Lung (tissue), 11 donors: ENCODE measurements at regions not wholly inside any gene's neighbourhood (a gene's known extent, or its start where the extent isn't known, plus 50 kb on each side); places are given as distances from the start of the nearest gene placed in this dataset.

Experiments used
- ATAC-seq: fragments of 200-7000 bp; cut with Tn5 transposase; one replicate; pipeline ENCODE4 v1.9.1; 2020; ENCODE audit warnings: moderate number of reproducible peaks; ENCODE audit not compliant: insufficient read depth, low FRiP score
- DNase-seq, 3 donors: peaks; one replicate each; pipeline ENCODE4 v3.0.0-alpha.2; 2013 to 2017
- H3K27ac ChIP-seq, 2 donors: one replicate each; pipeline ENCODE4 v1.5.1; 2013; ENCODE audit warnings: mild to moderate bottlenecking in 2 of 2, moderate library complexity in 2 of 2, control low read depth in 1 of 2, inconsistent platforms in 1 of 2, low read depth in 1 of 2, low read length in 1 of 2
- H3K27me3 ChIP-seq, 3 donors: one replicate each; pipeline ENCODE4 v1.5.1; 2013; ENCODE audit warnings: low read length in 2 of 3; ENCODE audit not compliant: control insufficient read depth in 3 of 3, insufficient read depth in 3 of 3
- H3K36me3 ChIP-seq, 4 donors: one replicate each; pipeline ENCODE4 v1.5.1; 2013; ENCODE audit warnings: low read length in 4 of 4, mild to moderate bottlenecking in 1 of 4, moderate library complexity in 1 of 4; ENCODE audit not compliant: control insufficient read depth in 4 of 4, insufficient read depth in 4 of 4
- H3K4me1 ChIP-seq, 5 donors: one replicate each; pipeline ENCODE4 v1.5.1; 2013; ENCODE audit warnings: low read length in 5 of 5, mild to moderate bottlenecking in 2 of 5, moderate library complexity in 1 of 5; ENCODE audit not compliant: control insufficient read depth in 5 of 5, insufficient read depth in 5 of 5
- H3K4me3 ChIP-seq: one replicate; pipeline ENCODE4 v1.5.1; 2013; ENCODE audit warnings: mild to moderate bottlenecking, control low read depth, moderate library complexity
- H3K9ac ChIP-seq, 2 donors: one replicate each; pipeline ENCODE4 v1.5.1; 2013; ENCODE audit warnings: low read length in 2 of 2, control low read depth in 1 of 2; ENCODE audit not compliant: insufficient read depth in 1 of 2
- H3K9me3 ChIP-seq, 4 donors: one replicate each; pipeline ENCODE4 v1.5.1; 2013; ENCODE audit warnings: low read length in 3 of 4, mild to moderate bottlenecking in 1 of 4, moderate library complexity in 1 of 4; ENCODE audit not compliant: control insufficient read depth in 4 of 4, insufficient read depth in 3 of 4
- WGBS, 2 donors: extraction: QIAGEN DNeasy Blood & Tissue Kit; methylation state at CpG; one replicate each; pipeline ENCODE4 v1.1.7; 2013; 5-methylcytosine and 5-hydroxymethylcytosine counted together
- TF ChIP-seq, protein P1 (sequence below): IDR thresholded peaks from 2 replicates; pipeline ENCODE4 v1.5.1; 2012; ENCODE audit warnings: mild to moderate bottlenecking; ENCODE audit errors: control extremely low read depth, extremely low read depth
- donor health status: control.
- donor health status: control.
- donor health status: Bipolar disorder and iron deficiency.
- donor health status: healthy.
- donor health status: DM: yes; HTN: yes; CAD: no.

GRCh38 chr6:88512951-88513350 lies 346.8 kb upstream of the CNR1 start:
- Histone ChIP-seq H3K36me3 (no peaks in the 10 kb centered on the region), H3K9me3 (peaks cover 0 to 5% (median 2%) of the 10 kb centered on the region in 4 donors), H3K27me3 (no peaks in the 10 kb centered on the region), H3K27ac (no peak overlapping the region), H3K4me1 (no peaks in the 10 kb centered on the region), H3K4me3 (no peak overlapping the region), H3K9ac (no peak overlapping the region)
- DNase-seq (no peak), ATAC-seq (no peak)
- 53 to 82% methylated on average over 1 of the region's 1 CpG for WGBS, 2 donors
- TF ChIP-seq, protein P1, sequence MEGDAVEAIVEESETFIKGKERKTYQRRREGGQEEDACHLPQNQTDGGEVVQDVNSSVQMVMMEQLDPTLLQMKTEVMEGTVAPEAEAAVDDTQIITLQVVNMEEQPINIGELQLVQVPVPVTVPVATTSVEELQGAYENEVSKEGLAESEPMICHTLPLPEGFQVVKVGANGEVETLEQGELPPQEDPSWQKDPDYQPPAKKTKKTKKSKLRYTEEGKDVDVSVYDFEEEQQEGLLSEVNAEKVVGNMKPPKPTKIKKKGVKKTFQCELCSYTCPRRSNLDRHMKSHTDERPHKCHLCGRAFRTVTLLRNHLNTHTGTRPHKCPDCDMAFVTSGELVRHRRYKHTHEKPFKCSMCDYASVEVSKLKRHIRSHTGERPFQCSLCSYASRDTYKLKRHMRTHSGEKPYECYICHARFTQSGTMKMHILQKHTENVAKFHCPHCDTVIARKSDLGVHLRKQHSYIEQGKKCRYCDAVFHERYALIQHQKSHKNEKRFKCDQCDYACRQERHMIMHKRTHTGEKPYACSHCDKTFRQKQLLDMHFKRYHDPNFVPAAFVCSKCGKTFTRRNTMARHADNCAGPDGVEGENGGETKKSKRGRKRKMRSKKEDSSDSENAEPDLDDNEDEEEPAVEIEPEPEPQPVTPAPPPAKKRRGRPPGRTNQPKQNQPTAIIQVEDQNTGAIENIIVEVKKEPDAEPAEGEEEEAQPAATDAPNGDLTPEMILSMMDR = no peak

- no peak overlapping the region for H3K27ac ChIP-seq
- DNase-seq (no peak), ATAC-seq (no peak)
- H3K9ac ChIP-seq = no peak overlapping the region
- H3K4me1 ChIP-seq = no peaks in the 10 kb centered on the region
- no peak overlapping the region for H3K4me3 ChIP-seq
- H3K9me3 ChIP-seq = peaks cover 0 to 10% (median 3%) of the 10 kb centered on the region in 4 donors
- H3K27me3 ChIP-seq = no peaks in the 10 kb centered on the region
- H3K36me3 ChIP-seq = no peaks in the 10 kb centered on the region
- TF ChIP-seq, protein P1 = no peak
- WGBS, 2 donors = 70 to 84% methylated on average over 3 of the region's 3 CpGs
Observed at GRCh38 chr6:88502391-88502790, 336.2 kb upstream of the CNR1 start.

GRCh38 chr6:88499845-88500699 lies 333.9 kb upstream of the CNR1 start:
- 69 to 87% methylated on average over 7 of the region's 7 CpGs for WGBS, 2 donors
- no peak for ATAC-seq
- TF ChIP-seq, protein P1 = no peak

More at GRCh38 chr6:88499845-88500699, 333.9 kb upstream of the CNR1 start:
- no peaks in the 10 kb centered on the region for H3K27me3 ChIP-seq
- H3K27ac ChIP-seq = no peak overlapping the region
- H3K4me1 ChIP-seq = no peaks in the 10 kb centered on the region
- H3K36me3 ChIP-seq = no peaks in the 10 kb centered on the region
- no peak overlapping the region for H3K4me3 ChIP-seq
- H3K9ac ChIP-seq = no peak overlapping the region
- no peak for DNase-seq
- H3K9me3 ChIP-seq = peaks cover 0 to 3% (median 0%) of the 10 kb centered on the region in 4 donors
